ENCODE measurements at regions not wholly inside any gene's neighbourhood (a gene's known extent, or its start where the extent isn't known, plus 50 kb on each side); places are given as distances from the start of the nearest gene placed in this dataset.

DNA sequence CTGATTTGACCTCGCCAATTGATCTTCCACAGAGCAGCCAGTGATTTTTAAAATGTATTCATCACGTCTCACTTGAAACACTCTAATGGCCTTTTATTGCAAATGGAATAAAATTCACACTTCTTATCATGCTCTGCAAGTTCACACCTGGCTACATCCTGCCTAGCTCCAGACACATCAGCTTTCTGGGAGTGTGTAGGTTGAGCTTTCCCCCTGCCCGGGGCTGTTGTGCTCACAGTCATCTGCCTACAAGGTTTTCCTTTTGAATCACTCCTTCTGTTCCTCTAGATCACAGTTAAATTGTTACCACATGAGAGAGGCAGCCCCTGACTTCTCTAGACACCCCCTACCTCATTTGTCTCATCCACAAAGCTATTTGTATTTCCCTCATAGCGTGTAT lies 674.5 kb downstream of the PRELID2 start:
- TF ChIP-seq, protein P1, sequence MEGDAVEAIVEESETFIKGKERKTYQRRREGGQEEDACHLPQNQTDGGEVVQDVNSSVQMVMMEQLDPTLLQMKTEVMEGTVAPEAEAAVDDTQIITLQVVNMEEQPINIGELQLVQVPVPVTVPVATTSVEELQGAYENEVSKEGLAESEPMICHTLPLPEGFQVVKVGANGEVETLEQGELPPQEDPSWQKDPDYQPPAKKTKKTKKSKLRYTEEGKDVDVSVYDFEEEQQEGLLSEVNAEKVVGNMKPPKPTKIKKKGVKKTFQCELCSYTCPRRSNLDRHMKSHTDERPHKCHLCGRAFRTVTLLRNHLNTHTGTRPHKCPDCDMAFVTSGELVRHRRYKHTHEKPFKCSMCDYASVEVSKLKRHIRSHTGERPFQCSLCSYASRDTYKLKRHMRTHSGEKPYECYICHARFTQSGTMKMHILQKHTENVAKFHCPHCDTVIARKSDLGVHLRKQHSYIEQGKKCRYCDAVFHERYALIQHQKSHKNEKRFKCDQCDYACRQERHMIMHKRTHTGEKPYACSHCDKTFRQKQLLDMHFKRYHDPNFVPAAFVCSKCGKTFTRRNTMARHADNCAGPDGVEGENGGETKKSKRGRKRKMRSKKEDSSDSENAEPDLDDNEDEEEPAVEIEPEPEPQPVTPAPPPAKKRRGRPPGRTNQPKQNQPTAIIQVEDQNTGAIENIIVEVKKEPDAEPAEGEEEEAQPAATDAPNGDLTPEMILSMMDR (IDR thresholded peaks at IDR 0.05) = no peak
- no peak for TF ChIP-seq MAX (IDR thresholded peaks at IDR 0.05)
- no peak for TF ChIP-seq POLR2A (IDR thresholded peaks at IDR 0.05; ENCODE audit: low read length)
- TF ChIP-seq RNF2 (IDR thresholded peaks at IDR 0.05; ENCODE audit: borderline replicate concordance, low read depth) = no peak
- TF ChIP-seq TP53 (CRISPR knock-in tag; IDR thresholded peaks at IDR 0.05) = no peak
- no peak for TF ChIP-seq EP300 (IDR thresholded peaks at IDR 0.05)

Measured in A549 (cell line).